DOHH2 (cell line): ENCODE measurements at regions not wholly inside any gene's neighbourhood (a gene's known extent, or its start where the extent isn't known, plus 50 kb on each side); places are given as distances from the start of the nearest gene placed in this dataset.

Source experiments
- H3F3A ChIP-seq: fragments of 200-600 bp; sonication (generic), shearing (Covaris generic); 2 replicates; pipeline ENCODE4 v1.6.0; 2016; ENCODE audit warnings: antibody characterized with exemption, mild to moderate bottlenecking; ENCODE audit not compliant: control insufficient read depth, insufficient read depth
- H3K27ac ChIP-seq: fragments of 200-600 bp; sonication (generic); 2 replicates; pipeline ENCODE4 v1.5.1; 2014; ENCODE audit warnings: low read depth, mild to moderate bottlenecking, low read length, moderate library complexity
- H3K27me3 ChIP-seq: fragments of 200-600 bp; sonication (generic); 2 replicates; pipeline ENCODE4 v1.6.1; 2014; ENCODE audit warnings: mild to moderate bottlenecking, low read length, mixed read lengths; ENCODE audit not compliant: control insufficient read depth
- H3K36me3 ChIP-seq: fragments of 200-600 bp; sonication (generic); 2 replicates; pipeline ENCODE4 v1.6.1; 2014; ENCODE audit warnings: mild to moderate bottlenecking, low read length, moderate library complexity, mixed read lengths; ENCODE audit not compliant: control insufficient read depth
- H3K4me1 ChIP-seq: fragments of 200-600 bp; sonication (generic); 2 replicates; pipeline ENCODE4 v1.6.1; 2014; ENCODE audit warnings: mild to moderate bottlenecking, low read length, mixed read lengths; ENCODE audit not compliant: control insufficient read depth
- H3K4me2 ChIP-seq: fragments of 200-600 bp; sonication (generic); 2 replicates; pipeline ENCODE4 v1.6.0; 2014; ENCODE audit warnings: mild to moderate bottlenecking, low read length, moderate library complexity
- H3K4me3 ChIP-seq: fragments of 200-600 bp; sonication (generic); 2 replicates; pipeline ENCODE4 v1.5.1; 2014; ENCODE audit warnings: mild to moderate bottlenecking, low read length, mixed read lengths
- H3K79me2 ChIP-seq: fragments of 200-600 bp; sonication (generic); 2 replicates; pipeline ENCODE4 v1.6.1; 2014; ENCODE audit warnings: mild to moderate bottlenecking, low read length, mixed read lengths; ENCODE audit not compliant: control insufficient read depth
- H3K9me2 ChIP-seq: fragments of 200-600 bp; sonication (generic); replicated peaks from 2 replicates; pipeline ENCODE4 v1.6.1; 2014; ENCODE audit warnings: mild to moderate bottlenecking, low read length, mixed read lengths; ENCODE audit not compliant: control insufficient read depth
- H3K9me3 ChIP-seq: fragments of 200-600 bp; sonication (generic); 2 replicates; pipeline ENCODE4 v1.6.1; 2014; ENCODE audit warnings: antibody characterized with exemption, low read length, mixed read lengths; ENCODE audit not compliant: control insufficient read depth, insufficient read depth
- H4K20me1 ChIP-seq: fragments of 200-600 bp; sonication (generic); 2 replicates; pipeline ENCODE4 v1.6.0; 2014; ENCODE audit warnings: low read depth, mild to moderate bottlenecking, antibody characterized with exemption, low read length, moderate library complexity; ENCODE audit not compliant: control insufficient read depth, insufficient read depth
- EZH2phosphoT487 ChIP-seq: fragments of 200-600 bp; sonication (generic); IDR thresholded peaks from 2 replicates; pipeline ENCODE4 v1.6.1; 2017; ENCODE audit warnings: borderline replicate concordance, mild to moderate bottlenecking, antibody characterized with exemption, low read length, moderate library complexity, mixed read lengths
- TF ChIP-seq, protein P1 (sequence below): fragments of 200-600 bp; sonication (generic); IDR thresholded peaks from one replicate; pipeline ENCODE4 v1.5.1; 2014; ENCODE audit warnings: antibody characterized with exemption, mild to moderate bottlenecking, low read depth, low read length; ENCODE audit not compliant: poor library complexity, severe bottlenecking

- H3K4me2 ChIP-seq: no peak overlapping the region
- no peaks in the 10 kb centered on the region for H3K36me3 ChIP-seq
- no peaks in the 10 kb centered on the region for H3K79me2 ChIP-seq
- no peaks in the 10 kb centered on the region for H3K4me1 ChIP-seq
- H3K9me3 ChIP-seq: no peaks in the 10 kb centered on the region
- no peaks in the 10 kb centered on the region for H4K20me1 ChIP-seq
- H3K27me3 ChIP-seq: 0 out of 2 replicates have a peak, but pooled peaks cover 4% of the 10 kb centered on the region
- H3K27ac ChIP-seq: no peak overlapping the region
- no peaks in the 10 kb centered on the region for H3F3A ChIP-seq
- H3K4me3 ChIP-seq: no peak overlapping the region
- TF ChIP-seq EZH2phosphoT487: no peak
- no peaks in the 10 kb centered on the region for H3K9me2 ChIP-seq
Measured at GRCh38 chr17:70407506-70407905, 238.2 kb downstream of the KCNJ2 start.

DNA sequence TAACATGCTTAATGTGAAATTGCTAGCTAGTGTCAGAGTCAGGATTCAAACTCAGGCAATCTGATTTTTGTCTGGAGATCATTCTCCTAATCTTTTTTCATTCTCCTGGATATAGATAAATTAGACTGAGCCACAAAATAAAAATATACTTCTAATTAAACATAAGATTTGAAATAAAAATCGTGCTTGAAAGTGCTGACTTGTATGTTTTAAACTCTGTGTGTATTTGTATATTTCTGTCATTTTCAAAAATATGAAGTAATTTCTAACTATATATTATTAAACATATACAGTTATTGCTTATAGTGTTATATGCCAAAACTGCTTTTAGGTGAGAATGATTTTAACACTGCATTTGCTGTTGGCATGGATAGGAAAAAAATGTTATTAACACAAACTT, 239.4 kb downstream of the KCNJ2 start:
- Histone ChIP-seq H3K4me1 (no peaks in the 10 kb centered on the region), H3K36me3 (no peaks in the 10 kb centered on the region), H4K20me1 (no peaks in the 10 kb centered on the region), H3K79me2 (no peaks in the 10 kb centered on the region), H3K9me3 (no peaks in the 10 kb centered on the region), H3K4me3 (no peak overlapping the region), H3K4me2 (no peak overlapping the region), H3K27me3 (0 out of 2 replicates have a peak, but pooled peaks cover 4% of the 10 kb centered on the region), H3K27ac (no peak overlapping the region), H3K9me2 (no peaks in the 10 kb centered on the region), H3F3A (no peaks in the 10 kb centered on the region)
- TF ChIP-seq EZH2phosphoT487: no peak
- TF ChIP-seq, protein P1, sequence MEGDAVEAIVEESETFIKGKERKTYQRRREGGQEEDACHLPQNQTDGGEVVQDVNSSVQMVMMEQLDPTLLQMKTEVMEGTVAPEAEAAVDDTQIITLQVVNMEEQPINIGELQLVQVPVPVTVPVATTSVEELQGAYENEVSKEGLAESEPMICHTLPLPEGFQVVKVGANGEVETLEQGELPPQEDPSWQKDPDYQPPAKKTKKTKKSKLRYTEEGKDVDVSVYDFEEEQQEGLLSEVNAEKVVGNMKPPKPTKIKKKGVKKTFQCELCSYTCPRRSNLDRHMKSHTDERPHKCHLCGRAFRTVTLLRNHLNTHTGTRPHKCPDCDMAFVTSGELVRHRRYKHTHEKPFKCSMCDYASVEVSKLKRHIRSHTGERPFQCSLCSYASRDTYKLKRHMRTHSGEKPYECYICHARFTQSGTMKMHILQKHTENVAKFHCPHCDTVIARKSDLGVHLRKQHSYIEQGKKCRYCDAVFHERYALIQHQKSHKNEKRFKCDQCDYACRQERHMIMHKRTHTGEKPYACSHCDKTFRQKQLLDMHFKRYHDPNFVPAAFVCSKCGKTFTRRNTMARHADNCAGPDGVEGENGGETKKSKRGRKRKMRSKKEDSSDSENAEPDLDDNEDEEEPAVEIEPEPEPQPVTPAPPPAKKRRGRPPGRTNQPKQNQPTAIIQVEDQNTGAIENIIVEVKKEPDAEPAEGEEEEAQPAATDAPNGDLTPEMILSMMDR: no peak

- TF ChIP-seq, protein P1: no peak
- TF ChIP-seq EZH2phosphoT487: no peak
- no peaks in the 10 kb centered on the region for H3F3A ChIP-seq
- no peak overlapping the region for H3K4me3 ChIP-seq
- no peaks in the 10 kb centered on the region for H3K4me1 ChIP-seq
- no peaks in the 10 kb centered on the region for H3K79me2 ChIP-seq
- no peaks in the 10 kb centered on the region for H4K20me1 ChIP-seq
- H3K4me2 ChIP-seq: no peak overlapping the region
- no peaks in the 10 kb centered on the region for H3K36me3 ChIP-seq
- H3K27ac ChIP-seq: no peak overlapping the region
- H3K9me3 ChIP-seq: no peaks in the 10 kb centered on the region
- no peaks in the 10 kb centered on the region for H3K27me3 ChIP-seq
- H3K9me2 ChIP-seq: no peaks in the 10 kb centered on the region
Measured at GRCh38 chr17:70414300-70414699, 245.0 kb downstream of the KCNJ2 start.

DNA sequence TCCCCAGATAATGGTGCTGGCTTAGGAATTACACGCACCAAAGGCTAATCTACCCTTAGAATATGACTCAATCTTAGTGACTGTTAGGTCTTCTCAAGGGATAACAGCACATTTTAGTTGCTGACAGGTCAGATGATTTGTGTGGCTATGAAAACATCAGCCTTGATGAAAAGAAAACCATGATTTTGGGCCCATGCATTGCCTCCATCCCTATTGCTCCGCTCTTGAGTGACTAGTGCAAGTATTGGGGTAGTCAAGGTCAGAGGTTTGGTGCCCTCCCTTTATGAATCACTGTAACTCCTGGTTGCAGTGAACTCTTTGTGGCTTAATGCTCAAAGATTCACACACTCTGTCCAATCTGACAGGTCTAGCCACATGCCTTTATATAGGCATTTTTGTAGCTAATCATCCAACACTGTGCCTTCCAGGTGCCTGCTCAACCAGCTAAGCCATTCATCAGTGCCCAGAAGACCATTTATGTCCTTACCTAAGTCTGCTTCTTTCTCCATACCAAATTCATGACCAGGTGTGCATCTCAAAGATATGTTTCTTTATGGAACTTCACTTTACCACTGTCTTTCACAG, 251.6 kb downstream of the KCNJ2 start:
- TF ChIP-seq, protein P1: no peak
- no peak for TF ChIP-seq EZH2phosphoT487
- Histone ChIP-seq H3K27me3 (no peaks in the 10 kb centered on the region), H3K9me2 (no peaks in the 10 kb centered on the region), H3F3A (no peaks in the 10 kb centered on the region), H3K27ac (no peak overlapping the region), H3K36me3 (no peaks in the 10 kb centered on the region), H3K4me3 (no peak overlapping the region), H3K4me2 (no peak overlapping the region), H3K79me2 (no peaks in the 10 kb centered on the region), H3K4me1 (no peaks in the 10 kb centered on the region), H4K20me1 (no peaks in the 10 kb centered on the region), H3K9me3 (no peaks in the 10 kb centered on the region)
